ENCODE measurements at regions not wholly inside any gene's neighbourhood (a gene's known extent, or its start where the extent isn't known, plus 50 kb on each side); places are given as distances from the start of the nearest gene placed in this dataset.

DNA sequence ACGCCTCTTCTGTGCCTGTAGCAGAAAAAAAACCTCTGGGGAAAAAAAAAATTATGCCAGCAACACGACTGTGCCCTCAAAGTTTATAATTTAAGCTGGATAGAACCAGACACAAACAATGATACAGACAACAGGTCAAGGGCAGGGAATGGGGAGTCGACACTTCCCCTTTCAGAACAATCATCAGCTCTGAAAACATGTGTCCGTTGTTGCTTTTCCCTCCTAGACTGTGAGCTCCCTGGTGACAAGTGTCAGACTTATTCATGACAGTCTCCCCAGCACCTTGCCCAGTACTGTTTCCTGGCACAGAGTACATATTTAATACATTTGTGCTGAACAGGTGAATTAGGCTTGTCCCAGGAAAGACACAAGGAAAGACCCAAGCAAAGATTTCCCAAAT lies 178.3 kb downstream of the SOX9 start:
- no peak for TF ChIP-seq CTCF (conservative IDR thresholded peaks at IDR 0.05; ENCODE audit: low read depth, low read length)
- no peak for TF ChIP-seq EZH2 (IDR thresholded peaks at IDR 0.05; ENCODE audit: low read length, unreplicated experiment)

Data from PC-3 (cell line).